Right atrium auricular region (tissue), 2 donors: ENCODE measurements at regions not wholly inside any gene's neighbourhood (a gene's known extent, or its start where the extent isn't known, plus 50 kb on each side); places are given as distances from the start of the nearest gene placed in this dataset.
"Not testable (repeated sequence)": the region's sequence is repeated elsewhere in the genome, so short reads cannot be mapped to it uniquely, and the experiment has no call there.

ENCODE experiments used
- DNase-seq: peaks from one replicate; pipeline ENCODE4 v3.0.0-alpha.2; 2019; ENCODE audit warnings: low spot score
- H3K27ac ChIP-seq, 2 donors: fragments of 200-600 bp; sonication (generic); 1 replicate in 1 of 2; 2 replicates in 1 of 2; pipeline ENCODE4 v1.5.1; 2016 to 2019
- H3K27me3 ChIP-seq, 2 donors: fragments of 200-600 bp; sonication (generic); one replicate each; pipeline versions ENCODE4 v1.5.1 to v1.6.0; 2017 to 2019
- H3K36me3 ChIP-seq: fragments of 200-600 bp; sonication (generic); one replicate; pipeline ENCODE4 v1.5.1; 2016
- H3K4me1 ChIP-seq, 2 donors: fragments of 200-600 bp; sonication (generic); one replicate each; pipeline versions ENCODE4 v1.5.1 to v1.6.0; 2017 to 2019
- H3K4me3 ChIP-seq, 2 donors: fragments of 200-600 bp; sonication (generic); 1 replicate in 1 of 2; 2 replicates in 1 of 2; pipeline ENCODE4 v1.5.1; 2017 to 2019; ENCODE audit warnings: mild to moderate bottlenecking in 1 of 2, moderate library complexity in 1 of 2
- H3K9me3 ChIP-seq, 2 donors: fragments of 200-600 bp; sonication (generic); one replicate each; pipeline ENCODE4 v1.5.1; 2019
- CTCF ChIP-seq, 2 donors: fragments of 200-600 bp; sonication (generic); IDR thresholded peaks; one replicate each; pipeline ENCODE4 v1.5.1; 2019; ENCODE audit warnings: antibody characterized with exemption in 2 of 2

- Histone ChIP-seq H3K4me3 (no peak overlapping the region), H3K9me3 (peaks cover 0 to 22% of the 10 kb centered on the region in 2 donors), H3K4me1 (no peaks in the 10 kb centered on the region), H3K27ac (no peak overlapping the region), H3K36me3 (no peaks in the 10 kb centered on the region), H3K27me3 (no peaks in the 10 kb centered on the region)
- TF ChIP-seq CTCF (IDR thresholded peaks at IDR 0.05) = no peak
- DNase-seq = no peak
Measured at GRCh38 chr4:85200106-85200505, 233.6 kb upstream of the WDFY3 start.

- H3K36me3 ChIP-seq = no peaks in the 10 kb centered on the region
- H3K27me3 ChIP-seq = no peaks in the 10 kb centered on the region
- no peak overlapping the region for H3K4me3 ChIP-seq
- DNase-seq = no peak
- no peaks in the 10 kb centered on the region for H3K4me1 ChIP-seq
- H3K9me3 ChIP-seq = peaks cover 0 to 33% of the 10 kb centered on the region in 2 donors
- no peak for TF ChIP-seq CTCF (IDR thresholded peaks at IDR 0.05)
- no peak overlapping the region for H3K27ac ChIP-seq
Measured at GRCh38 chr4:85209161-85209560, 242.7 kb upstream of the WDFY3 start.

GRCh38 chr4:85210353-85210752 is 243.9 kb upstream of the WDFY3 start:
- no peak for DNase-seq
- no peaks in the 10 kb centered on the region for H3K27me3 ChIP-seq
- H3K27ac ChIP-seq = no peak overlapping the region
- H3K9me3 ChIP-seq = peaks cover 0 to 26% of the 10 kb centered on the region in 2 donors
- H3K4me3 ChIP-seq = no peak overlapping the region
- no peaks in the 10 kb centered on the region for H3K4me1 ChIP-seq
- no peaks in the 10 kb centered on the region for H3K36me3 ChIP-seq
- TF ChIP-seq CTCF (IDR thresholded peaks at IDR 0.05) = no peak

- H3K36me3 ChIP-seq, H3K27me3 ChIP-seq, H3K4me1 ChIP-seq, DNase-seq, H3K27ac ChIP-seq, H3K4me3 ChIP-seq: not testable (repeated sequence)
- H3K9me3 ChIP-seq = peaks cover 0 to 22% of the 10 kb centered on the region in 2 donors
Measured at GRCh38 chr4:85216571-85216970, 250.1 kb upstream of the WDFY3 start.

GRCh38 chr4:85218756-85219155 is 252.3 kb upstream of the WDFY3 start:
- DNase-seq = no peak
- TF ChIP-seq CTCF (IDR thresholded peaks at IDR 0.05) = no peak
- no peak overlapping the region for H3K4me3 ChIP-seq
- H3K36me3 ChIP-seq = no peaks in the 10 kb centered on the region
- H3K9me3 ChIP-seq = peaks cover 0 to 11% of the 10 kb centered on the region in 2 donors
- H3K27me3 ChIP-seq = no peaks in the 10 kb centered on the region
- H3K27ac ChIP-seq = no peak overlapping the region
- no peaks in the 10 kb centered on the region for H3K4me1 ChIP-seq

GRCh38 chr4:85221606-85222005 is 253.3 kb upstream of the ARHGAP24 start:
- Histone ChIP-seq H3K36me3 (no peaks in the 10 kb centered on the region), H3K4me1 (no peaks in the 10 kb centered on the region), H3K27me3 (no peaks in the 10 kb centered on the region), H3K4me3 (no peak overlapping the region), H3K27ac (no peak overlapping the region), H3K9me3 (peaks cover 0 to 8% of the 10 kb centered on the region in 2 donors)
- no peak for TF ChIP-seq CTCF (IDR thresholded peaks at IDR 0.05)
- no peak for DNase-seq
